GM06990 (cell line): ENCODE measurements at regions not wholly inside any gene's neighbourhood (a gene's known extent, or its start where the extent isn't known, plus 50 kb on each side); places are given as distances from the start of the nearest gene placed in this dataset.
"Not testable (repeated sequence)": the region's sequence is repeated elsewhere in the genome, so short reads cannot be mapped to it uniquely, and the experiment has no call there.

ENCODE experiments used
- DNase-seq: peaks from one replicate; pipeline ENCODE4 v3.0.0-alpha.2; 2011; ENCODE audit not compliant: insufficient read length; ENCODE audit errors: extremely low read depth
- H3K27me3 ChIP-seq: replicated peaks from 2 replicates; pipeline ENCODE4 v1.6.0; 2011; ENCODE audit warnings: low read length; ENCODE audit not compliant: control insufficient read depth, insufficient read depth
- H3K36me3 ChIP-seq: 2 replicates; pipeline ENCODE4 v1.5.1; 2011; ENCODE audit warnings: low read length; ENCODE audit not compliant: control insufficient read depth, insufficient read depth
- H3K4me3 ChIP-seq: replicated peaks from 2 replicates; pipeline ENCODE4 v1.5.1; 2011; ENCODE audit warnings: low read depth, mild to moderate bottlenecking, control low read depth, low read length
- TF ChIP-seq, protein P1 (sequence below): IDR thresholded peaks from 2 replicates; pipeline ENCODE4 v1.5.1; 2011; ENCODE audit warnings: low read length, control low read depth, mild to moderate bottlenecking, inconsistent platforms; ENCODE audit not compliant: insufficient read depth, poor library complexity, severe bottlenecking

DNA sequence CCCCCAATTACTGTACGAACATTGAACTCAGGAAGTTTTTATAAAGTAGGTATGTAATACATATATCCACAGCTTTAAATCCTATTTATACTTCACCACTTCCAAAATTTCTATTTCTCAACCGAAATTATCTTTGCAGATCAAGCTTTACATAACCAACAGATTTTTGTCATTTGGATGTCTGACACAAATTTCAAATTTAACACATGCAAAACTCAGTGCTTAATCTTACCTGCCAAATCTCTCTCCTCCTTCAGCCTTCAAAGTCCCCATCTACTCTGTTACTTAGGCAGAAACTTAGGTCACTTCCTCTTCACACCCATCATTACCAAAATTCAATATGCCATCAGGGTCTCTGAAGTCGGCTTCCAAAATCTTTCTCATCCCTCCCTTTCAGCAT is 990.1 kb upstream of the NRXN1 start:
- H3K27me3 ChIP-seq = no peaks in the 10 kb centered on the region
- no peak overlapping the region for H3K4me3 ChIP-seq
- H3K36me3 ChIP-seq = no peaks in the 10 kb centered on the region
- no peak for DNase-seq
- TF ChIP-seq, protein P1, sequence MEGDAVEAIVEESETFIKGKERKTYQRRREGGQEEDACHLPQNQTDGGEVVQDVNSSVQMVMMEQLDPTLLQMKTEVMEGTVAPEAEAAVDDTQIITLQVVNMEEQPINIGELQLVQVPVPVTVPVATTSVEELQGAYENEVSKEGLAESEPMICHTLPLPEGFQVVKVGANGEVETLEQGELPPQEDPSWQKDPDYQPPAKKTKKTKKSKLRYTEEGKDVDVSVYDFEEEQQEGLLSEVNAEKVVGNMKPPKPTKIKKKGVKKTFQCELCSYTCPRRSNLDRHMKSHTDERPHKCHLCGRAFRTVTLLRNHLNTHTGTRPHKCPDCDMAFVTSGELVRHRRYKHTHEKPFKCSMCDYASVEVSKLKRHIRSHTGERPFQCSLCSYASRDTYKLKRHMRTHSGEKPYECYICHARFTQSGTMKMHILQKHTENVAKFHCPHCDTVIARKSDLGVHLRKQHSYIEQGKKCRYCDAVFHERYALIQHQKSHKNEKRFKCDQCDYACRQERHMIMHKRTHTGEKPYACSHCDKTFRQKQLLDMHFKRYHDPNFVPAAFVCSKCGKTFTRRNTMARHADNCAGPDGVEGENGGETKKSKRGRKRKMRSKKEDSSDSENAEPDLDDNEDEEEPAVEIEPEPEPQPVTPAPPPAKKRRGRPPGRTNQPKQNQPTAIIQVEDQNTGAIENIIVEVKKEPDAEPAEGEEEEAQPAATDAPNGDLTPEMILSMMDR = no peak

DNA sequence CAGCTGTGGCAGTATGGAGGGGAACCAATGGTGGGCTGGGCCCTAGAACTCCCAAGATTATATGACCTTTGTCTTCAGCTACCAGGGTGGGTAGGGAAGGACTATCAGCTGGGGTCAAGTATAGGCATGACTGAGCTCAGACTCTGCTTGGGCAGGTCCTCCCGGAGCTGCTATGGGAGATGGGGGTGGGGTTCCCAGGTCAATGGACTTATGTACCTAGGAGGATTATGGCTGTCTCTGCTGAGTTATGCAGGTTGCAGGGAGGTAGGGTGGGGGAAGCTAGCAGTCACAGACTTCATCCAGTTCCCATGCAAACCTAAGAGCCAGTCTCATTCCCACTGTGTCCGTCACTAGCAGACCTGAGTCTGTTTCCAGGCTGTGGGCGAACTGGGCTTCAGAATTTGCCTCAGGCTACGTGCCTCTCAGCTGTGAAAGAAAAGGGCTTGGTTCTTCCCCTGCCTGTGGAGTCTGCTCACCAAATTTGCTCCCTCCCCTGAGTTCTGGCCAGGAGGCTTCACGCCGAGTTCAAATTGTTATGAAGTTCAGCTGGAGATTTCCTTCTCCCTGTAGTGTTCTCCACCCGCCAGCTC is 985.8 kb upstream of the NRXN1 start:
- Histone ChIP-seq H3K27me3 (no peaks in the 10 kb centered on the region), H3K4me3 (no peak overlapping the region), H3K36me3 (no peaks in the 10 kb centered on the region)
- no peak for DNase-seq
- TF ChIP-seq, protein P1 = no peak

DNA sequence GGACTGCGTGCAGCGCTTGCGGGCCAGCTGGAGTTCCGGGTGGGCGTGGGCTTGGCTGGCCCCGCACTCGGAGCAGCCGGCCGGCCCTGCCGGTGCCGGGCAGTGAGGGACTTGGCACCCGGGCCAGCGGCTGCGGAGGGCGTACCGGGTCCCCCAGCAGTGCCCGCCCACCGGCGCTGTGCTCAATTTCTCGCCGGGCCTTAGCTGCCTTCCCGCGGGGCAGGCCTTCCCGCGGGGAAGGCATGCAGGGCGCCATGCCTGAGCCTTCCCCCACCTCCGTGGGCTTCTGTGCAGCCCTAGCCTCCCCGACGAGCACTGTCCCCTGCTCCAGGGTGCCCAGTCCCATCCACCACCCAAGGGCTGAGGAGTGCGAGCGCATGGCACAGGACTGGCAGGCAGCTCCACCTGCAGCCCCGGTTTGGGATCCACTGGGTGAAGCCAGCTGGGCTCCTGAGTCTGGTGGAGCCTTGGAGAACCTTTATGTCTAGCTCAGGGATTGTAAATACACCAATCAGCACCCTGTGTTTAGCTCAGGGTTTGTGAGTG is 975.0 kb upstream of the NRXN1 start:
- not testable (repeated sequence) for H3K27me3 ChIP-seq, DNase-seq, H3K4me3 ChIP-seq, H3K36me3 ChIP-seq

DNA sequence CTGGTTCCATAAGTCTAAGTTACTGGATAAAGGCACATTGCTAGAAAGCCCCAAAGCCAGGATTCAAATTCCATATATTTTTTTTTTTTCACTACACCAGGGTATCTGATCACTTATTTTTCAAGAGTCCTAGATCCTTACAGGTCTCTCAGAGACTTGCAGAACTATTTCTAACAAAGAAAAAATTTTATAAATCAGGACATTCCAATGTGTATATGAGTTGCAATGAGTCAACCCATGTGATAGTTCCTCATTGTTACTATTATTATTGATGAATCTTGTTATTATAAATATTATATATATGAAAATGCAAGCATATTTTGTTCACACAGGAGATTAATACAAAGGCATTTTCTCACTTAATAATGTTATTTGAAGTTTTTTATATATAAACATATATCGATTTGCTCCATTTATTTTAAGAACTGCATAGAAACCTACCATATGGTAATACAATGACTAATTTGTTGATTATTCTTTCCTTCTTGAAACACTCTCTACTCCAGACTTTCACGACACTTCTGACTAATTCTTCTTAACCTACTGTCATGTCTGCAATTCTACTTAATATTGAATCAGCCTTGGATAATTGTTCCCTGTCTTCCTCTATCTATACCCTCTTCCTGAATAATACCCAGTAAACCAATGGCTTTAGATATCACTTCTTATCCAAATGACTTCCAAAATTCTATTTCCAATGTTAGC is 968.4 kb upstream of the NRXN1 start:
- TF ChIP-seq, protein P1 = no peak
- Histone ChIP-seq H3K36me3 (no peaks in the 10 kb centered on the region), H3K27me3 (no peaks in the 10 kb centered on the region), H3K4me3 (no peak overlapping the region)
- no peak for DNase-seq

DNA sequence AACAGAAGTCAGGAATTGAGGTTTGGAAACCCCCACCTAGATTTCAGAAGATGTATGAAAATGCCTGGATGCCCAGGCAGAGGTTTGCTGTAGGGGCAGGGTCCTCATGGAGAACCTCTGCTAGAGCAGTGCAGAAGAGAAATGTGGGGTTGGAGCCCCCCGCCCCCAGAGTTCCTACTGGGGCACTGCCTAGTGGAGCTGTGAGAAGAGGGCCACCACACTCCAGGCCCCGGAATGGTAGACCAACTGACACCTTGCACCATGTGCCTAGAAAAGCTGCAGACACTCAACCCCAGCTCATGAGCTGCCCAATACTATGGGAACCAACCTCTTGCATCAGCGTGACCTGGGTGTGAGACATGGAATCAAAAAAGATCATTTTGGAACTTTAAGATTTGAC is 967.0 kb upstream of the NRXN1 start:
- no peaks in the 10 kb centered on the region for H3K27me3 ChIP-seq
- DNase-seq = no peak
- TF ChIP-seq, protein P1 = no peak
- no peak overlapping the region for H3K4me3 ChIP-seq
- H3K36me3 ChIP-seq = no peaks in the 10 kb centered on the region

DNA sequence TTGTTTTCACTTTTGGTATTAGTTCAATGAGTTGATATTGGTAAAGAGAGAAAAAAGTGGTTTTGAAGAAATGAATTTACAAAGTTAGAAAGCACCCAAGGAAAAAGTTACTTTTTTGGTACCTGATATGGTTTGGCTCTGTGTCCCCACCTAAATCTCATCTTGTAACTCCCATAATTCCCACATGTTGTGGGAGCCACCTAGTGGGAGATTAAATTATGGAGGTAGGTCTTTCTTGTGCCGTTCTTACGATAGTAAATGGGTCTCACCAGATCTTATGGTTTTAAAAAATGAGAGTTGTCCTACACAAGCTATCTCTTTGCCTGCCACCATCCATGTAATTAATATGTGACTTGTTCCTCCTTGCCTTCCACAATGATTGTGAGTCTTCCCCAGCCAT is 965.6 kb upstream of the NRXN1 start:
- no peaks in the 10 kb centered on the region for H3K27me3 ChIP-seq
- TF ChIP-seq, protein P1 = no peak
- no peak for DNase-seq
- no peaks in the 10 kb centered on the region for H3K36me3 ChIP-seq
- H3K4me3 ChIP-seq = no peak overlapping the region
